GM12878 (cell line): ENCODE measurements at regions not wholly inside any gene's neighbourhood (a gene's known extent, or its start where the extent isn't known, plus 50 kb on each side); places are given as distances from the start of the nearest gene placed in this dataset.
"Not testable (repeated sequence)": the region's sequence is repeated elsewhere in the genome, so short reads cannot be mapped to it uniquely, and the experiment has no call there.

Experiments
- CHD1 ChIP-seq: IDR thresholded peaks from 2 replicates; pipeline ENCODE4 v1.6.1; 2012; ENCODE audit warnings: low read depth, low read length, improper control_type of control experiment
- CHD2 ChIP-seq: IDR thresholded peaks from 2 replicates; pipeline ENCODE4 v1.6.1; 2011; ENCODE audit warnings: low read depth, low read length, improper control_type of control experiment, borderline replicate concordance
- CTCF ChIP-seq, 3 experiments: IDR thresholded peaks in 2 of 3; conservative IDR thresholded peaks in 1 of 3; 2 replicates each; pipeline ENCODE4 v1.5.1; 2011; ENCODE audit warnings: low read depth in 3 of 3, low read length in 3 of 3, mild to moderate bottlenecking in 3 of 3, control low read depth in 2 of 3, moderate library complexity in 2 of 3, inconsistent platforms in 1 of 3, mixed read lengths in 1 of 3; ENCODE audit not compliant: control insufficient read depth in 2 of 3, insufficient read depth in 1 of 3; ENCODE audit errors: extremely low read depth in 1 of 3
- EZH2 ChIP-seq: IDR thresholded peaks from 2 replicates; pipeline ENCODE4 v1.6.1; 2012; ENCODE audit warnings: low read depth, mild to moderate bottlenecking, control low read depth, inconsistent platforms, low read length, borderline replicate concordance; ENCODE audit not compliant: control insufficient read depth
- FOXK2 ChIP-seq: fragments of 450-650 bp; IDR thresholded peaks from 2 replicates; pipeline ENCODE4 v1.6.1; 2017; ENCODE audit warnings: mild to moderate bottlenecking, moderate library complexity
- JUND ChIP-seq: IDR thresholded peaks from 2 replicates; pipeline ENCODE4 v1.6.1; 2012; ENCODE audit warnings: low read depth, mild to moderate bottlenecking, low read length, improper control_type of control experiment, moderate library complexity
- NFYA ChIP-seq: IDR thresholded peaks from 2 replicates; pipeline ENCODE4 v1.6.1; 2011; ENCODE audit warnings: low read depth, mild to moderate bottlenecking, low read length, improper control_type of control experiment, borderline replicate concordance
- POLR2A ChIP-seq: IDR thresholded peaks from 2 replicates; pipeline ENCODE4 v1.6.1; 2011; ENCODE audit warnings: low read depth, mild to moderate bottlenecking, low read length
- RELA ChIP-seq: fragments of 450-650 bp; IDR thresholded peaks from 2 replicates; pipeline ENCODE4 v1.8.0; 2014; ENCODE audit warnings: borderline replicate concordance; ENCODE audit not compliant: partially characterized antibody
- SIN3A ChIP-seq: IDR thresholded peaks from 2 replicates; pipeline ENCODE4 v1.6.1; 2012; ENCODE audit warnings: low read depth, low read length, improper control_type of control experiment
- TCF3 ChIP-seq: IDR thresholded peaks from 2 replicates; pipeline ENCODE4 v1.6.1; 2012; ENCODE audit warnings: low read depth, mild to moderate bottlenecking, low read length, borderline replicate concordance; ENCODE audit not compliant: insufficient read depth
- ZNF24 ChIP-seq: fragments of 450-650 bp; IDR thresholded peaks from 2 replicates; pipeline ENCODE4 v1.6.1; 2017; ENCODE audit warnings: antibody characterized with exemption, mild to moderate bottlenecking

GRCh38 chr20:29891555-29891954 lies 1365.9 kb upstream of the DEFB115 start:
- not testable (repeated sequence) for TF ChIP-seq CHD2; RELA; POLR2A; SIN3A; NFYA; CTCF (IDR thresholded peaks at IDR 0.05 in 2 of 3, conservative IDR thresholded peaks at IDR 0.05 in 1 of 3; ENCODE audit: control insufficient read depth in 2 of 3, extremely low read depth in 1 of 3, insufficient read depth in 1 of 3, low read depth in 3 of 3, low read length in 3 of 3); FOXK2; ZNF24; EZH2; JUND; TCF3; CHD1
